NCI-H460 (cell line): ENCODE measurements at regions not wholly inside any gene's neighbourhood (a gene's known extent, or its start where the extent isn't known, plus 50 kb on each side); places are given as distances from the start of the nearest gene placed in this dataset.

Experiments
- DNase-seq: peaks from one replicate; pipeline ENCODE4 v3.0.0-alpha.2; 2016; ENCODE audit warnings: low read depth; ENCODE audit errors: extremely low read depth

DNA sequence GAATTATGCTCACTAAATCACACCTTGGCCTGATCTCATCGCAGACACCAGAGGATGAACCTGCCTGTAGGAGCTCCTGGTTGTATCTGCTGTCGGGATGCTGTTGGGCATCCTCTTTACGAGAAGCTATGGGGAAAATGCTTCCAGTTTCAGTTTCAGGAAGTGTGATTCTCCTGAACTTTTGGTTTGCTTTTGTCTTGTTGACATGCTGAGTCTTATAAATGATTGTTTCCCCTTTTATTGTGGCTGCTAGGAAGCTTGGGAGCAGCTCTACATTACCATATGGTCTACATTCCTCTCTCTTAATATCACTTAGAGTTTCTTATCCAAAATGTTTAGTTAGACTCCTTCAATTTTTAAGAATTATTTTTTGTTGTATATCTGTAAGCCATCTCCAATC lies 227.5 kb downstream of the MTX2 start:
- no peak for DNase-seq

DNA sequence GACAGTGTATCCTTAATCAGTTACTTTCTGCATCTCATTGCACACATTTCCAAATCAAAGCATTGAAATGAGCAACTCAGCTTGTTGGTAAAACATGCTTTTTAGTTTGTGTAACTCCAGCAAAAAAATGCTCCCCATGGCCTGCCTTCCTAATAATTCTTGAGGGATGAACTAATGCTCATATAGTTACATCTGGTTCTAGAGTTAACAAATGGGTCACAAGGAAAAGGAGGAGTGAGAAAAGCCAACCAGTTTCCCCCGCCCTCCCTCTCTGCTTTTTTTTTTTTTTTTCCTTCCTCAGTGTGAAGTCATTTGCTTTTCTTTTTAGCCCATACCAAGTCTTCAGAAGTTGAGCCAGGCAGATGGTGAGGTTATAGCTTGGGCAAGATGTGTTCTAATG lies 231.7 kb downstream of the MTX2 start:
- no peak for DNase-seq

DNA sequence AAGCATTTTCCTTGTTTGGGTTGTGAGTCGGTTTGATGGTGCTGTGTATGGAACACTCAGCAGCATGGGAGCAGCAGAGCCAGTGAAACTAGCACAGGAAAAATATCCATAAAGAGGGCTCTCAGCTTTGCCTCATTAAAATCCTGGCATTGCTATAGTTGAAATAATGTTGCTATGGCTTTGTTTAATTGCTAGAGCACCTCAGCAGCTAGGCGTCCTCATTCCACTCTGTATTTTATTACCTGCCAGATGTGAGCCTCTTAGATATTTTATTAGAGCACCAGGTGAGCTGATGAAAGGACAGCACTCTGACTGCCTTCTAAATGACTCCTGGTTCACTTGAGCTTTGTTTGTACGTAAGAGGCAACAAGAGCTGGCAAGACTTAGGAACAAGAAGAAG lies 232.4 kb downstream of the MTX2 start:
- no peak for DNase-seq

DNA sequence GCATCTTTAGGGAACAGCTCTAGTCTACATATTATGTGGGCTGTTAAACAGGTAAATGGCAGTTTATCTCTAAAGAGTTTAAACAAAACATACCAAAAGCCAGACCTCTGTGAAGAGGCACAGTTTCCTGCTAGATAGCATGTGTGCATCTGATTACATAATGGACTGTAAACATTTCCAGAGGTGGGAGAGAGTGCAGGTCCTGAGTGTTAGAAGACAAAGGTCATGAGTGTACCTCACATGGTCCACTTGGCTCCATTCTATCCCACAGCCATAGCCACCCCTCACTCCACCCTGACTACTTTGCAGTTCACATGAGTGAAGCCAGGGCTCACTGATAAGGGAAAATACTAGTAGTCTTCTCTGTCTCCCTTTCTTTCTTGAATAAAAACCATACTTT lies 233.4 kb downstream of the MTX2 start:
- no peak for DNase-seq

DNA sequence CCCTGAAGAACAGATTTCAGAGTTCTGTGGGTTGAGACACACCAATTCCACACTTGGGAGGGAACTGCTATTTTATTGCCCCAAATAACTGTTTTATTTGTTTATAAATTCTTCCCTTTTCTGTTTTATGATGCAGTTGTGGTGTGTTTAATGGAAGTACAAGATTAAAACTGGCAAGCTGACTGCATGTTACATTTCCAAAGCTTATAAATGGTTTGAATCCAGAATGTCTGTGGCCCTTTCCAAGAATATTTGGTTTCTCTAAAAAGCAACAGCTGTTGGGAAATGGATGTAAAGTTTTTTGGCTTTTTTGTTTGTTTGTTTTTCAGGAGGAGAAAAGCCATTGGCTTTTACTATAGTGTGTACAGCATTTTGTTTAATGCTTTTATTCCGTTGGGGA lies 234.5 kb downstream of the MTX2 start:
- DNase-seq, result no peak

DNA sequence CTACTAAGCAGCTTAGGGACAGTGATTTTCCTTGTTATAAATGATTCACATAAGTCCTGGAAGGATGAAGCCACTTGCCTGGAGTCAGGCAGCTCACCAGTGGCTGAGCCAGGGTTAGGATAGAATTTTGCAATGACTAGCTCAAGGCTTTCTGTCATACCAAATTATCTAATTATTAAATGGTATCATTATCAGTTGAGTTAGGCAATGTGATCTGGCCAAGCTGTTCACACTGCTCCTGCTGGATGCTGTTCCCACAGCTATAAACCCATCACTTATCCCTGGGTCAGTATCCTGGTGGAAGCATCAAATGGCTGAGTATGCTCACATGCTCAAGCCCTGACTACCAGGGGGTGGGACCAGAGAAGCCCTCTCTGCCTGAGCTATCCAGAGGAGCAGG lies 235.2 kb downstream of the MTX2 start:
- no peak for DNase-seq

DNA sequence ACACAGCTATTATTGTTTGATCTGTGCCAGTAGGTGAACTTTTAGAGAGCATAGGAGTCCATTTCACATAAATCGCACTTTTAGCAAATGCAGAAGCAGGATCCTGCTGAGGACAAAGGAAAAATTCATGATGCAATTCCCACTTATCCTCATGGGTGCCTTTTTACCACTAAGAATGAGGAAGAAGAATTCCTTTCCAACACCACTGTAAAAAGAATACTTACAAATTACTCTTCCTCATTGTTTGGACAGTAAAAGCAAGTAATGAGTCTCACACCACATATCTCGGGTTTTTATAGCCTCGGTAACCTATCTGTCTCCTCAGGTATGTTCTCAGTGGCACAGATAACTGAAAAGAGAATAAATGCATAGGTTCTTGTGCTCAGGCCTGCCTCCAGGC lies 238.5 kb downstream of the MTX2 start:
- DNase-seq, result no peak

DNA sequence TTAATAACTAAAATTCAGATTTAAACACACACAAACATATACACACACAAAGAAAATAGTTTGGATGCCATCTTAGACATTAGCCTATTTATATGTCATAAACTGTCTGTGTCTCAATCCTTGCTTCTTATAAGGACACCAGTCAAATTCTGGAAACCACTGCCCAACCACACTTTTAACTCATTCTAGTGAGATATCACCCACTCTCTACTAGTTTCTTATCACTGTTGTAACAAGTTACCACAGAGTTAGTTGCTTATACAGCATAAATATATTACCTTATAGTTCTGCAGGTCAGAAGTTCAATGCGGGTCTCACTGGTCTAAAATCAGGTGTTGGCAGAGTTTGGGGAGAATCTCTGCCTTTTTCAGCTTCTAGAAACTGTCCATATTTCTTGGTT lies 239.1 kb downstream of the MTX2 start:
- DNase-seq, result no peak

DNA sequence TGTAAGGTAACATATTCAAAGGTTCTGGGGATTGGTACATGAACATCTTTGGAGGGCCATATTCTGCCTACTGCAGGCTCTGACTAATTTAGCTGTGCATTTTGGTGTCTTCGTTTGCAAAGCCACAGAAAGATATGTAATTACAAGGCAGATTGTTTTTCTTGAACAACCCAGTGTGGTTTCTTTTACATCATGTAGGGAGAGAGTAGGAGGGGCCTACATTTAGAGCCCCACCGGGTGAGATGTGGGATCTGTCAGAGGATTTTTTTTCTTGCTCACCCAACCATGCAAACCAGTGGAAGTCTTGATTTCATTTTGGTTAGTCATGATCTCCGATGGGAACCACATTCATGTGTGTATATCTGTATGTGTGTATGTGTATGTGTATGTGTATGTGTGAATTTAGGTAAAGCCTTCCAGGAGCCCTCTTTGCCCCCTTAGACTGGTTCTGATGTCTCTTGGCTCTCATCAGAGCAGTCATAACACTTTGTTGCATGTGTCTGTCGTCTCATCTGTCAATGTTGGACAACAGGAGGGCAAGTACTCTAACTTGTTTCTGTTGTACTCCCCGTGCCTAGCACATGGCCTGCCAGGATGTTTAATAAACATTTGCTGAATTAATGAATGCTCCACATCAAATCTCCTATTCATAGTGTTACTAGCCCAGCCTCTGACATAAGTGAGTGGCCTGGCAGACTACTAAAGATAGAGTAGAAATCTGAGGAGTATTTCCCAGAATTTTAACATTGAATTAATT lies 239.9 kb downstream of the MTX2 start:
- no peak for DNase-seq

DNA sequence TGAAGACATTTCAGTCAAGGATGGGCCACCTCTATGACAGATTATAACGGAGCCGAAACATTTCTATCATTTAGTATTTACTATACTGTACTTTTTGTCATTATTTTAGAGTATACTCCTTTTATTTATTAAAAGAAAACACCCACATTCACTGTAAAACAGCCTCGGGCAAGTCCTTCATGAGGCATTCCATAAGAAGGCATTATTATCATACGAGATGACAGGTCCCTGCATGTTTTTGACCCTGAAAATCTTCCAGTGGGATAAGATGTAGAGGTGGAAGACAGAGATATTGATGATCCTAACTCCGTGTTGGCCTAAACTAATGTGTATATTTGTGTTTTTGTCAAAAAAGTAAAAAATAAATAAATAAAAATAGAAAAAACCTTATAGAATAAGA lies 245.0 kb downstream of the MTX2 start:
- DNase-seq, result no peak

DNA sequence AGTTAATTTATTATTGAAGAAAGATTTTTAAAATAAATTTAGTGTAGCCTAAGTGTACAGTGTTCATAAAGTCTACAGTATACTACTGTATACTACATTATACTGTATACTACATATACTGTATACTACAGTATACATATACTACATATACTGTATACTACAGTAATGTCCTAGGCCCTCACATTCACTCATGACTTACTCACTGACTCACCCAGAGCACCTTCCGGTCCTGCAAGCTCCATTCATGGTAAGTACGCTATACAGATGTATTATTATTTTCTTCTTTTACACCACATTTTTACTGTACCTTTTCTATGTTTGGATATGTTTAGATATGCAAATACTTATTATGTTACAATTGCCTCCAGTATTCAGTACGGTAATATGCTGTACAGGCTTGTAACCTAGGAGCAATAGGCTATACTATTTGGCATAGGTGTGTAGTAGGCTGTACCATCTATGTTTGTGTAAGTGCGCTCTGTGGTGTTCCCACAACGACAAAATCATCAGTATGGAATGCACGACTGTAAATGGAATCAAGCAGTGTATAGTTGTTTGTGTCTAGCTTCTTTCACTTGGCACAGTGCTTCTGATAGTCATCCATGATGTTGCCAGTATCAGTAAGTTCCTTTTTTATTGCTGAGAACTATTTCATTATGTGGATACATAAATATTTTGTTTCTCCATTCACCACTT lies 245.7 kb downstream of the MTX2 start:
- DNase-seq, result no peak

DNA sequence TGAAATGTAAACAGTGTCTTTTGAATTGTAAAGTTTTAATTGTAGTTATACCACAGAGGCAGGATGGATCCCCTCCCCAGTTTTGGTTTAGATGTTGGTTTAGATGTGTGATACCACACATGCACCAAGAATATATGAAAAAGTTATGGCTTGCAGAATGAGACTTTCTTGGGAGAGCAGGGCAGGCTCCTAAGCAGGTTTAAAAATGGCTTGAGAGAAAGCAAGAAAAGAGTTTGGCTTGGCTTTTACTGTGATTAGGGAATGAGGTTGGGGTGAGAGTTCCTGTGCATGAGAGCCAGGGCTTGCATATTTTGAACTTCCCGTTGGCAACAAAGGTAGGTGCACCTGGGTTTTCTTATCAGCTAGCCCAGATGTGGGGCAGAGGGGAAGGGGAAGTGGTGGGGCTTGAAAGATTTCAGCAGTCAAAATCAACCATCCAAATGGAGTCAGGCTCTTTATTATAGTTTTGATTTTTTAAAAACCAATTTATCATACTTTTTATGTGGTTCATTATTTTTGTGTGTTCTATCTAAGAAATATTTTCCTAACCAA lies 246.9 kb downstream of the MTX2 start:
- DNase-seq, result no peak

DNA sequence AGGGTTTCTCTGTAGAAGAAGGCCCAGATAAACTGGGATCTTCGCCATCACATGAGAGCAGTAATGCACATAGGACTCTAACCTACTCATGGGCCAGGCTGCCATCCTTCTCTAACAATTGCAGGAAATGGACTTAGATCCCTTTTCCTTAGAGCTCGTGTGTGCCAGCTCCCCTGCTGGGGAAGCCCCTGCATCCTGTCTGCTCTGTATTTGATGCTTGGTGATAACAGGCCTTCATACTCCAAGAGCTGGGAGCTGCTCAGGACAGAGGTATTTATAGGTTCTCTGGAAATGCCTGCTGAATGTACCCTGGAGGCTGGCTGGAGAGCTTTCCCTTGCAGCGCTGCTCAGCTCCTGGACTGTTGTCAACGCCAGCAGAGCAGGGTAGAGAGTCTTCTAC lies 249.6 kb downstream of the MTX2 start:
- DNase-seq, result no peak

DNA sequence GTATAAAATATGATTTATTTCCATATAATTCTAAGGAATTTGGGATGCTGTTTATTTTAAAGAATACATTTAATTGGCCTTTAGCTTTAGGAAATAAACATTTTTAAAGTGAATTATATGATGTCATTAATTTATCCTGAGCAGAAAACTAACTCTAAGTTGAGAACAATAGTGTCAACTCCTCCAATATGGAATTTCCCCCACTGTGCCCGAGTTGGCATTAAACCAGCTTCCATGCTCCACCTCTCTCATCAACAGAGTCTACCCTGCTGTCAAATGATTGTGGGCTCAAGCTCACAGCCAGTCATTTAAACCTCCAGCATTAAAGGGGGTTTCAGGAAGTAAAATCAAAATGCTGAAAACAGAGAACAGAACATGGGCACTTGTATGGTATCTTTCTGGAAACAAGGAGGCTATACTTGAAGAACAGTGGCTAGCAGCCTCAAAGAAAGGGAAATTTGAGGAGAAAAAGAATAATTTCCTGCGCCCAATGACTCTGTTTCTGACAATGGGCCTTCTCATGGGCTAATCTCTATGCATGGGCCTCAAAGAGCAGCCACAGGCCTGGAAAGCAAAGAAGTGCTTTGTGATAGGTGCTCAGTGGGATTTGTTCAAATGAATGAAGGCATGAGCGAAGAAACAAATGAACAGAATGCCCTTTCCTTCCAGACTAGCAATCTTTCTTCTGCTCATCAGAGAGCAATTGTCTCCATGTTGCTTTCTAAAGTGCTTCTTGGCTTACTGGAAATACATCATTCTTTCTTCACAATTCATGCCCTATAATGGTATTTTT lies 252.8 kb downstream of the MTX2 start:
- DNase-seq, result no peak

DNA sequence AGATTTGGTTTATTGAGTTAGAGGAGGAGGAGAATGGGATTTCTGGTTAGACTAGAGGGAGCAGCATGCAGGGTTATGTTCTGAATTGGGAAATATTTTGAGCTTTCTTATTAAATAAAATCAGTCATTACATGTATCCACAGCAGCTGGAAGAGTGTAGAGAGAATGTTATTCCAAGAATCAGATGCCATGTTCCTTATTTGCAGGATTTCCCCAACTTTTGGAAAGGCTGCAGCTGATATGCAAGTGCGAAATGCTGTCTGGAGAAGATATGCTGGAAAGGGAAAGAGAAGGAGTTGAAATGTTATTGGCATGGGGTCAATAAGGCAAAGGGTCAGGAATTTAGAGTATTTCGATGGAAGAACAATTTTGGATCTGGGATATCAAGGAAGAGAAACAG lies 255.8 kb downstream of the MTX2 start:
- no peak for DNase-seq

DNA sequence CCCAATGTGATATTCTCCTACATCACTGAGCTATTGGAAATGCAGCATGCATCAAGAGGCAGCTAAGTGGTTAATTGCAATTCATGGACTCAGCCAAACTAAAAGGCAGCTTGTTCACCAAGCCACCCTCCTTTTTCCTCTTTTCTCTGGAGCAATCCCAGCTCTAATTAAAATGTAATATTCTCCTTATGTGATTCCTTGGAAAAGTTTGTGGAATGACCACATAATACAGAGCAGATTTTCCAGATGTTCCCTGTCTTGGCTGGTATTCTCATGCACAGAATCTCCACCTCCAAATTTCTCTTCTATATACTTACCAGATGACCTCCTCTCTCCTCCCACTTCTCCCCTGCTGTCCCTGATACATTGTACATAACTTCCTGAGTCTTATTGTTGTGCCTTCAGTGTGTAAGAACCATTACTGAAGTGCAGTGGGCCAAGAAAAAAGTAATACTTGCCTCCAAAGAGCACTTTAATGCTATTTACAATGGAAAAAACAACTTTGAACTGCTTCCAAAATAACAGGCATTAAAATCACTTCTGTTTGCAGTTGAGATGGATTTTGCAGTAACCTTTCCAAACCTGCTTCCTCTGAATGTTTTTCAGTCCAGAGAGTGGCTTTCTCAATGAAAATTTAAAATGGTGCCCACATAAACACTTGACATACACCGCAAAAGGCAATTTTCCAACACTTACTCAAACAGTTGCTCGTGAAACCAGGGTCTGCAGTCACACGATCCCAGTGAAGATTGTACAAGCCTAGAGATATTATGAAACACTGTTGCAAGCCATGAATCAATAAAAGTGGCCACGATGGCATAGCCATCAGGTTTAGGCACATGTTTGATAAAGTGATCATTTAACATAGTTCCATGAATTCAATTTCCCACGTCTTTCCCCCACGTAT lies 258.0 kb downstream of the MTX2 start:
- no peak for DNase-seq

DNA sequence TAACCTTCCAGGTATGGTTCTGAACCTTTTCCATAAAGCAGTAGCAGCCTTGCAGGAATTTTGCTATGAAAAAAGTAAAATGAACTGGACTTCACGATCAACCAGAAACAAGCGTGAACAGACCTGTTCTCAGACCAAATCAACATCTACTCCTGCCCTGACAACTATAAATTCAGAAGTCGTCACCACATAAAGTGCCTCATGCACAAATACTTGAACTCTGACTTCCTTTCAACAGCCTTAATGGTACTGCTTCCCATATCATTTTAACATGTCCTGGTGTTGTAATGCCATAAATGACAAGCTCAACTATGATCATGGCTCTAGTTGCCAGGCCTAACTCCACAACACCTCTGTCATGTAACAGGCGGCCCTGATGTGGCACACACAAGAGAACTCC lies 262.4 kb downstream of the MTX2 start:
- DNase-seq, result no peak

DNA sequence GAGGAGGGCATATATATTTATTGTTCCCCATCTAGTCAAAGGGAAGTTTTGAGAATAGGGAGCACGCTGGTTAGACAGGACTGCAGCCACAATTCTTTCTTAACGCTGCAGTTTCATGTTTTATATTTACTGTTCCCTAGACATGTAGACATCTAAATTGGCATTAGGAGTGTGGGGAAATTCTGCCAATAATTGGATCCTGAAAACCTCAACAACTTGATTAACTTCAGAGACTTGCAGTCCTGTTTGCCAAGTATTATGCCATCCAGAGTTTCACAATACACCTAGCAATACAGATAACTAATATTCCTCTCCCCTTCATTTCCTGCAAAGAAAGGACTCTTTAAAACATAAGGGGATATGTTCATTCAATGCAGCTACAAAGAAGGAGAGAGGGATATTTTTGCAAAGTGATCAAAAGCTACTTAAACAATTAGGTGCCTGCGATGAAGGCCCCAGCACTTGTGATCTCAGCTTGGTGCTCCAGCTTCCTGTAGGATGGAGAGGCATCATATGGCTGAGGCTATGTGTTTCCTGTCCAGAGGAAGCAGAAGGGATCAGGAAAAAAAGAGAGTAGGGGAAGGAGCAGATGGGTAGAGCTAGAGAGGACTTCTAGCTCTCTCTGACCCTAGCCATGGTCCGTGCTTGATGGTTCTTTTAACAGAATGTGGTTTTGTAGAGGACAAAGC lies 264.4 kb downstream of the MTX2 start:
- DNase-seq, result no peak

DNA sequence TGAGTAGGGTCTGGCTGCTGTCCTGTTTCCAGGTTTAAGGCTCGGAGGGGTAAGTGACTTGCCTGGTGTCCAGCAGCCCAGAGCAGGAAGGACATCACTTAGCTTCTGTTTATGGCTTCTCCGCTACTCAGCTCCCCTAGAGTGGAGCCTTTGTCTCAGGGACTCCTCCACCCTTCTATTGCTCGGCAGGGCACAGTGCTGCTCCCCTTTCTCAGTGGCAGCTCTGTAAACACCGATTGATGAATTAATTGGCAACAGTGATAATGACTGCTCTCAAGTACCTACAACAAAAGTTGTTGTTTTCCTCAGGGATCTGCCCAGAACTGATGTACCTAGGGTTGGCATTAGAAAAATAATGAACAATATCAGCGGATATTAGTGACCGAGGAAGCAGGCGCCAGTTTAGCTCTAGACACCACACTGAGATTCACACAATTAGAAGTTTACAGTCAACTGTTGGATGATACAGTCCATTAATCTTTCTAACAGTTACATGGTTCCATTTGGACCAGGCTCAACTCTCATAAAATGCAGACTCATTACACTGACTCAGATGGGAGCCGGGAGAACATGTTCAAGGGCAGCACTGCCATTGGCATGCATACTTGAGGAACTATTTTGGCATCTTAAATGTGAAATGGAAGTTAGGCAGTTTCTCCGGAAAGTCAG lies 265.7 kb downstream of the MTX2 start:
- DNase-seq, result no peak
